HepG2 (cell line): ENCODE measurements at regions not wholly inside any gene's neighbourhood (a gene's known extent, or its start where the extent isn't known, plus 50 kb on each side); places are given as distances from the start of the nearest gene placed in this dataset.

Experiments
- KDM3A ChIP-seq: IDR thresholded peaks from 2 replicates; pipeline ENCODE4 v1.6.1; 2018; ENCODE audit warnings: low read depth, missing compliant biosample characterization
- PLRG1 ChIP-seq: fragments of 450-650 bp; conservative IDR thresholded peaks from 2 replicates; pipeline ENCODE4 v1.6.1; 2016
- POLR2AphosphoS5 ChIP-seq: IDR thresholded peaks from 2 replicates; pipeline ENCODE4 v1.6.1; 2012; ENCODE audit warnings: low read depth, low read length
- PRPF4 ChIP-seq: fragments of 200-400 bp; formaldehyde crosslinking; IDR thresholded peaks from 2 replicates; pipeline ENCODE4 v1.6.1; 2016; ENCODE audit warnings: low read length, low read depth; ENCODE audit not compliant: poor library complexity, severe bottlenecking
- SIN3A ChIP-seq: IDR thresholded peaks from 2 replicates; pipeline ENCODE4 v1.6.1; 2011; ENCODE audit warnings: low read depth, mild to moderate bottlenecking, control low read depth, low read length, borderline replicate concordance
- SUZ12 ChIP-seq: fragments of 150-350 bp; IDR thresholded peaks from 2 replicates; pipeline ENCODE4 v1.6.1; 2014; ENCODE audit warnings: low read depth, low read length
- U2AF1 ChIP-seq: fragments of 200-400 bp; formaldehyde crosslinking; optimal IDR thresholded peaks from 2 replicates; pipeline ENCODE3; 2017; ENCODE audit warnings: mild to moderate bottlenecking, low read depth, low read length
- U2AF2 ChIP-seq: fragments of 200-400 bp; formaldehyde crosslinking; IDR thresholded peaks from 2 replicates; pipeline ENCODE4 v1.6.1; 2017; ENCODE audit warnings: low read depth, mild to moderate bottlenecking, low read length
- TF ChIP-seq, protein P1 (sequence below): sonication (generic); formaldehyde crosslinking; IDR thresholded peaks from 2 replicates; pipeline ENCODE4 v1.5.0; 2020; ENCODE audit warnings: mild to moderate bottlenecking, missing genetic modification reagents, moderate library complexity

DNA sequence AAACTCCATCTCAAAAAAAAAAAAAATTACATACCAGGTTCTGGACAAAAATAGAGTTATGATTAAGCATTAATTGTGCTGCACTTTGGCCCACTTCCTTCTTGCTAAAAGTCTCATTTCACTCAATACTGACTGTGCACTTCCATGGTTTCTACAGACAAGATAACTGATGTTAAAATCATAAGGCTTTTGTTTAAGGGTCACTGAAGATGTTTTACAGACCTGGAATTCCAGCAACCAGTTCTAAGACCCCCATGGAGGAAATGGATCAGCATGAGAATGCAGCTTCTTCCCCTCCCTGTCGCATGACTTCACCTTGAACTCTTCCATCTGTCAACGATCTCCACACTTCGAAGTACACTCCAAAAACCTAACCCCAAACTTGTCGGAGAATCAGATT lies 1191.8 kb upstream of the AUTS2 start:
- TF ChIP-seq POLR2AphosphoS5 (no peak), U2AF1 (no peak), SUZ12 (no peak), SIN3A (no peak), PLRG1 (no peak), PRPF4 (no peak), U2AF2 (no peak), KDM3A (CRISPR knock-in tag) (no peak)
- TF ChIP-seq, protein P1, sequence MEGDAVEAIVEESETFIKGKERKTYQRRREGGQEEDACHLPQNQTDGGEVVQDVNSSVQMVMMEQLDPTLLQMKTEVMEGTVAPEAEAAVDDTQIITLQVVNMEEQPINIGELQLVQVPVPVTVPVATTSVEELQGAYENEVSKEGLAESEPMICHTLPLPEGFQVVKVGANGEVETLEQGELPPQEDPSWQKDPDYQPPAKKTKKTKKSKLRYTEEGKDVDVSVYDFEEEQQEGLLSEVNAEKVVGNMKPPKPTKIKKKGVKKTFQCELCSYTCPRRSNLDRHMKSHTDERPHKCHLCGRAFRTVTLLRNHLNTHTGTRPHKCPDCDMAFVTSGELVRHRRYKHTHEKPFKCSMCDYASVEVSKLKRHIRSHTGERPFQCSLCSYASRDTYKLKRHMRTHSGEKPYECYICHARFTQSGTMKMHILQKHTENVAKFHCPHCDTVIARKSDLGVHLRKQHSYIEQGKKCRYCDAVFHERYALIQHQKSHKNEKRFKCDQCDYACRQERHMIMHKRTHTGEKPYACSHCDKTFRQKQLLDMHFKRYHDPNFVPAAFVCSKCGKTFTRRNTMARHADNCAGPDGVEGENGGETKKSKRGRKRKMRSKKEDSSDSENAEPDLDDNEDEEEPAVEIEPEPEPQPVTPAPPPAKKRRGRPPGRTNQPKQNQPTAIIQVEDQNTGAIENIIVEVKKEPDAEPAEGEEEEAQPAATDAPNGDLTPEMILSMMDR (CRISPR knock-in tag) = no peak
